ENCODE measurements at regions not wholly inside any gene's neighbourhood (a gene's known extent, or its start where the extent isn't known, plus 50 kb on each side); places are given as distances from the start of the nearest gene placed in this dataset.

GRCh38 chr3:25166016-25166415 is 262.0 kb upstream of the RARB start:
- H3K4me3 ChIP-seq (ENCODE audit: control insufficient read depth in 2 of 3, extremely low read depth in 1 of 3, insufficient read depth in 2 of 3, low read depth in 1 of 3, low read length in 3 of 3) = no peak overlapping the region
- dilution Hi-C loops (cut with MboI; ENCODE audit: extremely low pct_ligation_motif_present, low sequenced_read_pairs) = no loop called here

GRCh38 chr3:25169151-25169550 is 258.9 kb upstream of the RARB start:
- Histone ChIP-seq H3K4me1 (ENCODE audit: control insufficient read depth, extremely low read depth, insufficient read depth, low read length) (no peaks in the 10 kb centered on the region), H3K36me3 (ENCODE audit: control insufficient read depth in 2 of 2, extremely low read depth in 1 of 2, insufficient read depth in 2 of 2, low read length in 2 of 2) (no peaks in the 10 kb centered on the region), H3K79me2 (ENCODE audit: control insufficient read depth, insufficient read depth, low read length) (no peaks in the 10 kb centered on the region), H3K27ac (ENCODE audit: control insufficient read depth, insufficient read depth, low read length) (no peak overlapping the region), H3K27me3 (ENCODE audit: control insufficient read depth, extremely low read depth, insufficient read depth, low read length) (no peaks in the 10 kb centered on the region), H3K4me2 (ENCODE audit: control insufficient read depth, extremely low read depth, insufficient read depth, low read depth, low read length) (no peak overlapping the region), H3K4me3 (ENCODE audit: control insufficient read depth in 2 of 3, extremely low read depth in 1 of 3, insufficient read depth in 2 of 3, low read depth in 1 of 3, low read length in 3 of 3) (no peak overlapping the region), H3K9ac (ENCODE audit: control insufficient read depth, extremely low read depth, insufficient read depth, low read length) (no peak overlapping the region), H3K9me1 (ENCODE audit: control insufficient read depth, extremely low read depth, insufficient read depth, low read length) (no peaks in the 10 kb centered on the region), H3K9me3 (ENCODE audit: control insufficient read depth, low read depth, low read length) (no peaks in the 10 kb centered on the region), H4K20me1 (ENCODE audit: control insufficient read depth, extremely low read depth, insufficient read depth, low read length) (no peaks in the 10 kb centered on the region), H2AFZ (ENCODE audit: control insufficient read depth, low read length) (no peak overlapping the region)
- FAIRE-seq (no peak), DNase-seq (ENCODE audit: low read depth, low spot score) (no peak)
- TF ChIP-seq EZH2 (IDR thresholded peaks at IDR 0.05; ENCODE audit: low read length) = no peak
- TF ChIP-seq CTCF (optimal IDR thresholded peaks at IDR 0.05 in 1 of 3, IDR thresholded peaks at IDR 0.05 in 1 of 3, conservative IDR thresholded peaks at IDR 0.05 in 1 of 3; ENCODE audit: extremely low read depth in 1 of 3, insufficient read depth in 2 of 3, low read length in 3 of 3) = no peak
- dilution Hi-C loops (cut with MboI; ENCODE audit: extremely low pct_ligation_motif_present, low sequenced_read_pairs) = no loop called here

More at GRCh38 chr3:25166016-25166415, 262.0 kb upstream of the RARB start:
- DNase-seq (ENCODE audit: low read depth, low spot score) (no peak), FAIRE-seq (no peak)
- TF ChIP-seq CTCF (optimal IDR thresholded peaks at IDR 0.05 in 1 of 3, IDR thresholded peaks at IDR 0.05 in 1 of 3, conservative IDR thresholded peaks at IDR 0.05 in 1 of 3; ENCODE audit: extremely low read depth in 1 of 3, insufficient read depth in 2 of 3, low read length in 3 of 3) = no peak
- no peak for TF ChIP-seq EZH2 (IDR thresholded peaks at IDR 0.05; ENCODE audit: low read length)
- H2AFZ ChIP-seq (ENCODE audit: control insufficient read depth, low read length) = no peak overlapping the region
- no peaks in the 10 kb centered on the region for H3K4me1 ChIP-seq (ENCODE audit: control insufficient read depth, extremely low read depth, insufficient read depth, low read length)
- H3K4me2 ChIP-seq (ENCODE audit: control insufficient read depth, extremely low read depth, insufficient read depth, low read depth, low read length) = no peak overlapping the region
- H3K9me1 ChIP-seq (ENCODE audit: control insufficient read depth, extremely low read depth, insufficient read depth, low read length) = no peaks in the 10 kb centered on the region
- no peaks in the 10 kb centered on the region for H4K20me1 ChIP-seq (ENCODE audit: control insufficient read depth, extremely low read depth, insufficient read depth, low read length)
- H3K9me3 ChIP-seq (ENCODE audit: control insufficient read depth, low read depth, low read length) = no peaks in the 10 kb centered on the region
- no peak overlapping the region for H3K9ac ChIP-seq (ENCODE audit: control insufficient read depth, extremely low read depth, insufficient read depth, low read length)
- H3K36me3 ChIP-seq (ENCODE audit: control insufficient read depth in 2 of 2, extremely low read depth in 1 of 2, insufficient read depth in 2 of 2, low read length in 2 of 2) = no peaks in the 10 kb centered on the region
- no peaks in the 10 kb centered on the region for H3K27me3 ChIP-seq (ENCODE audit: control insufficient read depth, extremely low read depth, insufficient read depth, low read length)
- H3K27ac ChIP-seq (ENCODE audit: control insufficient read depth, insufficient read depth, low read length) = no peak overlapping the region
- no peaks in the 10 kb centered on the region for H3K79me2 ChIP-seq (ENCODE audit: control insufficient read depth, insufficient read depth, low read length)
